Natural killer cell (primary cell): ENCODE measurements at regions not wholly inside any gene's neighbourhood (a gene's known extent, or its start where the extent isn't known, plus 50 kb on each side); places are given as distances from the start of the nearest gene placed in this dataset.

ENCODE experiments used
- ATAC-seq, 3 donors: fragments of 150-1000 bp in 2 of 3; fragments of 200-7000 bp in 1 of 3; cut with Tn5 transposase; 1 replicate in 1 of 3; 2 replicates in 2 of 3; pipeline ENCODE4 v1.10.0; 2021; ENCODE audit warnings: mild to moderate bottlenecking in 2 of 3, moderate library complexity in 2 of 3
- DNase-seq, 2 donors: peaks; one replicate each; pipeline versions ENCODE4 v3.0.0 to v3.0.0-alpha.2; 2013 to 2021; ENCODE audit warnings: mixed read lengths in 1 of 2
- H3K27ac ChIP-seq: one replicate; pipeline ENCODE4 v1.5.1; 2013; ENCODE audit warnings: mild to moderate bottlenecking, low read length
- H3K27me3 ChIP-seq: one replicate; pipeline ENCODE4 v1.6.1; 2013; ENCODE audit warnings: low read length; ENCODE audit not compliant: control insufficient read depth, insufficient read depth
- H3K36me3 ChIP-seq: one replicate; pipeline ENCODE4 v1.6.1; 2013; ENCODE audit warnings: low read length; ENCODE audit not compliant: control insufficient read depth, insufficient read depth
- H3K4me1 ChIP-seq: one replicate; pipeline ENCODE4 v1.6.1; 2013; ENCODE audit warnings: low read length; ENCODE audit not compliant: control insufficient read depth, insufficient read depth
- H3K4me3 ChIP-seq: one replicate; pipeline ENCODE4 v1.5.1; 2013; ENCODE audit warnings: low read length
- H3K9me3 ChIP-seq: one replicate; pipeline ENCODE4 v1.6.1; 2013; ENCODE audit warnings: low read length; ENCODE audit not compliant: control insufficient read depth, insufficient read depth
- H3K27ac Mint-ChIP-seq, 2 donors: one replicate each; pipeline ENCODE4 v1.8.0; 2022; ENCODE audit warnings: mild to moderate bottlenecking in 2 of 2, mixed read lengths in 2 of 2, moderate library complexity in 1 of 2
- H3K27me3 Mint-ChIP-seq, 2 donors: one replicate each; pipeline ENCODE4 v1.8.0; 2022; ENCODE audit warnings: low read depth in 2 of 2, mixed read lengths in 2 of 2
- H3K36me3 Mint-ChIP-seq: one replicate; pipeline ENCODE4 v1.8.0; 2022; ENCODE audit warnings: mixed read lengths
- H3K4me1 Mint-ChIP-seq, 2 donors: one replicate each; pipeline ENCODE4 v1.8.0; 2022; ENCODE audit warnings: mixed read lengths in 2 of 2
- H3K4me3 Mint-ChIP-seq: one replicate; pipeline ENCODE4 v1.8.0; 2022; ENCODE audit warnings: mild to moderate bottlenecking, moderate library complexity, mixed read lengths
- H3K9me3 Mint-ChIP-seq, 2 donors: one replicate each; pipeline ENCODE4 v1.8.0; 2022; ENCODE audit warnings: mixed read lengths in 2 of 2
- CTCF ChIP-seq: fragments of 200-600 bp; IDR thresholded peaks from one replicate; pipeline ENCODE4 v1.8.0; 2022; ENCODE audit warnings: antibody characterized with exemption
- WGBS: methylation state at CpG from one replicate; pipeline ENCODE4 v1.1.7; 2013; ENCODE audit warnings: missing lambda C conversion rate; ENCODE audit not compliant: insufficient coverage; 5-methylcytosine and 5-hydroxymethylcytosine counted together
- intact Hi-C: fragments of 100-400 bp; cut with micrococcal nuclease; formaldehyde crosslinking; loops from one replicate; pipeline ENCODE4 v1.14.2; 2022

- TF ChIP-seq CTCF: no peak
- no peaks in the 10 kb centered on the region for H3K36me3 Mint-ChIP-seq
- H3K4me1 Mint-ChIP-seq: no peaks in the 10 kb centered on the region
- peaks cover 0 to 2% of the 10 kb centered on the region in 2 donors for H3K27me3 Mint-ChIP-seq
- H3K27me3 ChIP-seq: no peaks in the 10 kb centered on the region
- no peak overlapping the region for H3K27ac Mint-ChIP-seq
- no peaks in the 10 kb centered on the region for H3K36me3 ChIP-seq
- H3K9me3 Mint-ChIP-seq: no peaks in the 10 kb centered on the region
- H3K27ac ChIP-seq: no peak overlapping the region
- DNase-seq: no peak
- H3K9me3 ChIP-seq: no peaks in the 10 kb centered on the region
- intact Hi-C loops: no loop called here
- WGBS: 89% methylated on average over 10 of the region's 11 CpGs
- no peaks in the 10 kb centered on the region for H3K4me1 ChIP-seq
- ATAC-seq: no peak
- no peak overlapping the region for H3K4me3 Mint-ChIP-seq
- no peak overlapping the region for H3K4me3 ChIP-seq
Measured at GRCh38 chr11:129720994-129721393, 94.7 kb upstream of the TMEM45B start.

- Histone ChIP-seq H3K9me3 (no peaks in the 10 kb centered on the region), H3K27me3 (no peaks in the 10 kb centered on the region), H3K36me3 (no peaks in the 10 kb centered on the region), H3K4me1 (no peaks in the 10 kb centered on the region), H3K27ac (no peak overlapping the region), H3K4me3 (no peak overlapping the region)
- intact Hi-C loops: no loop called here
- no peak for ATAC-seq
- no peak for TF ChIP-seq CTCF
- 79% methylated on average over 11 of the region's 13 CpGs for WGBS
- Mint-ChIP-seq H3K27me3 (peaks cover 0 to 2% of the 10 kb centered on the region in 2 donors), H3K9me3 (no peaks in the 10 kb centered on the region), H3K4me3 (no peak overlapping the region), H3K27ac (no peak overlapping the region), H3K36me3 (no peaks in the 10 kb centered on the region), H3K4me1 (no peaks in the 10 kb centered on the region)
- DNase-seq: no peak
Measured at GRCh38 chr11:129721685-129722084, 94.0 kb upstream of the TMEM45B start.

GRCh38 chr11:129722529-129722928 is 93.1 kb upstream of the TMEM45B start:
- no peaks in the 10 kb centered on the region for H3K9me3 ChIP-seq
- Mint-ChIP-seq H3K27me3 (peaks cover 0 to 2% of the 10 kb centered on the region in 2 donors), H3K4me3 (no peak overlapping the region), H3K36me3 (no peaks in the 10 kb centered on the region), H3K9me3 (no peaks in the 10 kb centered on the region), H3K27ac (no peak overlapping the region), H3K4me1 (no peaks in the 10 kb centered on the region)
- ATAC-seq: no peak
- TF ChIP-seq CTCF: no peak
- 82% methylated on average over 6 of the region's 6 CpGs for WGBS
- intact Hi-C loops: no loop called here
- H3K4me3 ChIP-seq: no peak overlapping the region
- H3K27me3 ChIP-seq: no peaks in the 10 kb centered on the region
- no peaks in the 10 kb centered on the region for H3K36me3 ChIP-seq
- no peak overlapping the region for H3K27ac ChIP-seq
- DNase-seq: no peak
- no peaks in the 10 kb centered on the region for H3K4me1 ChIP-seq

- no peaks in the 10 kb centered on the region for H3K4me1 Mint-ChIP-seq
- 84% methylated on average over 12 of the region's 13 CpGs for WGBS
- H3K9me3 Mint-ChIP-seq: no peaks in the 10 kb centered on the region
- H3K27ac Mint-ChIP-seq: no peak overlapping the region
- no peaks in the 10 kb centered on the region for H3K9me3 ChIP-seq
- ATAC-seq: no peak
- no peaks in the 10 kb centered on the region for H3K36me3 Mint-ChIP-seq
- TF ChIP-seq CTCF: no peak
- H3K4me1 ChIP-seq: no peaks in the 10 kb centered on the region
- no peaks in the 10 kb centered on the region for H3K27me3 ChIP-seq
- peaks cover 0 to 2% of the 10 kb centered on the region in 2 donors for H3K27me3 Mint-ChIP-seq
- no peak overlapping the region for H3K4me3 Mint-ChIP-seq
- intact Hi-C loops: no loop called here
- H3K36me3 ChIP-seq: no peaks in the 10 kb centered on the region
- no peak overlapping the region for H3K27ac ChIP-seq
- no peak for DNase-seq
- no peak overlapping the region for H3K4me3 ChIP-seq
Measured at GRCh38 chr11:129723146-129723760, 92.4 kb upstream of the TMEM45B start.
